ENCODE measurements at regions not wholly inside any gene's neighbourhood (a gene's known extent, or its start where the extent isn't known, plus 50 kb on each side); places are given as distances from the start of the nearest gene placed in this dataset.

GRCh38 chrX:5057786-5058185 is 1170.9 kb downstream of the NLGN4X start:
- DNase-seq, result no peak

GRCh38 chrX:5054852-5055251 is 1173.8 kb downstream of the NLGN4X start:
- DNase-seq, result no peak

- no peak for DNase-seq
Observed at GRCh38 chrX:5051831-5052491, 1176.7 kb downstream of the NLGN4X start.

- DNase-seq, result no peak
Observed at GRCh38 chrX:5042563-5042962, 1186.1 kb downstream of the NLGN4X start.

GRCh38 chrX:5031792-5032191 is 1196.9 kb downstream of the NLGN4X start:
- DNase-seq, result no peak

- DNase-seq, result no peak
Observed at GRCh38 chrX:5015451-5015850, 1213.2 kb downstream of the NLGN4X start.

GRCh38 chrX:4994855-4995254 is 1233.8 kb downstream of the NLGN4X start:
- DNase-seq, result no peak

GRCh38 chrX:4978613-4979012 is 1250.1 kb downstream of the NLGN4X start:
- no peak for DNase-seq

GRCh38 chrX:4971646-4972045 is 1257.0 kb downstream of the NLGN4X start:
- peak; percentile 5 for DNase-seq

GRCh38 chrX:4964112-4964511 is 1250.7 kb upstream of the PRKX start:
- no peak for DNase-seq

GRCh38 chrX:4963432-4963831 is 1250.0 kb upstream of the PRKX start:
- no peak for DNase-seq

GRCh38 chrX:4944767-4945166 is 1231.3 kb upstream of the PRKX start:
- no peak for DNase-seq

GRCh38 chrX:4936315-4936714 is 1222.9 kb upstream of the PRKX start:
- DNase-seq, result no peak

GRCh38 chrX:4935846-4936245 is 1222.4 kb upstream of the PRKX start:
- DNase-seq, result no peak

- DNase-seq, result no peak
Observed at GRCh38 chrX:4935401-4935800, 1222.0 kb upstream of the PRKX start.

GRCh38 chrX:4932790-4933189 is 1219.3 kb upstream of the PRKX start:
- DNase-seq, result peak; percentile 2

GRCh38 chrX:4930426-4930825 is 1217.0 kb upstream of the PRKX start:
- no peak for DNase-seq

GRCh38 chrX:4925911-4926310 is 1212.5 kb upstream of the PRKX start:
- DNase-seq, result no peak

- no peak for DNase-seq
Observed at GRCh38 chrX:4909348-4909747, 1195.9 kb upstream of the PRKX start.

GRCh38 chrX:4905576-4905975 is 1192.1 kb upstream of the PRKX start:
- DNase-seq, result no peak

- DNase-seq, result no peak
Observed at GRCh38 chrX:4881277-4881676, 1167.8 kb upstream of the PRKX start.

GRCh38 chrX:4878640-4879039 is 1165.2 kb upstream of the PRKX start:
- no peak for DNase-seq

GRCh38 chrX:4876268-4876667 is 1162.8 kb upstream of the PRKX start:
- DNase-seq, result no peak

- DNase-seq, result no peak
Observed at GRCh38 chrX:4851534-4851933, 1138.1 kb upstream of the PRKX start.

GRCh38 chrX:4850312-4850711 is 1136.9 kb upstream of the PRKX start:
- no peak for DNase-seq

- DNase-seq, result no peak
Observed at GRCh38 chrX:4844376-4844775, 1130.9 kb upstream of the PRKX start.

Data from eye (tissue), 1 donor.